ENCODE measurements at regions not wholly inside any gene's neighbourhood (a gene's known extent, or its start where the extent isn't known, plus 50 kb on each side); places are given as distances from the start of the nearest gene placed in this dataset.

- DNase-seq (ENCODE audit: low read depth, low spot score) (no peak), ATAC-seq (no peak)
- Histone ChIP-seq H3K36me3 (ENCODE audit: control insufficient read depth, insufficient read depth, low read length) (no peaks in the 10 kb centered on the region), H3K4me3 (ENCODE audit: low read depth in 2 of 2, low read length in 2 of 2) (no peak overlapping the region), H3K27ac (ENCODE audit: low read length) (no peak overlapping the region), H3K4me1 (ENCODE audit: control insufficient read depth, insufficient read depth, low read length) (no peaks in the 10 kb centered on the region), H3K9me3 (ENCODE audit: control insufficient read depth, insufficient read depth, low read depth, low read length) (no peaks in the 10 kb centered on the region), H3K27me3 (ENCODE audit: control insufficient read depth, insufficient read depth, low read length) (no peaks in the 10 kb centered on the region)
- in situ Hi-C loops (cut with HindIII; ENCODE audit: low pct_unique_long_range_greater_than_20kb, low sequenced_read_pairs) (no loop called here), intact Hi-C loops (cut with micrococcal nuclease; ENCODE audit: unreplicated experiment) (no loop called here)
- no TSS peak for BruUV-seq (replicated peaks)
- TF ChIP-seq SIN3A (IDR thresholded peaks at IDR 0.05; ENCODE audit: borderline replicate concordance, insufficient read depth, low read depth, low read length) (no peak), TCF7L2 (IDR thresholded peaks at IDR 0.05; ENCODE audit: low read depth, low read length) (no peak), POLR2AphosphoS5 (IDR thresholded peaks at IDR 0.05; ENCODE audit: low read depth, low read length) (no peak)
- TF ChIP-seq, protein P1, sequence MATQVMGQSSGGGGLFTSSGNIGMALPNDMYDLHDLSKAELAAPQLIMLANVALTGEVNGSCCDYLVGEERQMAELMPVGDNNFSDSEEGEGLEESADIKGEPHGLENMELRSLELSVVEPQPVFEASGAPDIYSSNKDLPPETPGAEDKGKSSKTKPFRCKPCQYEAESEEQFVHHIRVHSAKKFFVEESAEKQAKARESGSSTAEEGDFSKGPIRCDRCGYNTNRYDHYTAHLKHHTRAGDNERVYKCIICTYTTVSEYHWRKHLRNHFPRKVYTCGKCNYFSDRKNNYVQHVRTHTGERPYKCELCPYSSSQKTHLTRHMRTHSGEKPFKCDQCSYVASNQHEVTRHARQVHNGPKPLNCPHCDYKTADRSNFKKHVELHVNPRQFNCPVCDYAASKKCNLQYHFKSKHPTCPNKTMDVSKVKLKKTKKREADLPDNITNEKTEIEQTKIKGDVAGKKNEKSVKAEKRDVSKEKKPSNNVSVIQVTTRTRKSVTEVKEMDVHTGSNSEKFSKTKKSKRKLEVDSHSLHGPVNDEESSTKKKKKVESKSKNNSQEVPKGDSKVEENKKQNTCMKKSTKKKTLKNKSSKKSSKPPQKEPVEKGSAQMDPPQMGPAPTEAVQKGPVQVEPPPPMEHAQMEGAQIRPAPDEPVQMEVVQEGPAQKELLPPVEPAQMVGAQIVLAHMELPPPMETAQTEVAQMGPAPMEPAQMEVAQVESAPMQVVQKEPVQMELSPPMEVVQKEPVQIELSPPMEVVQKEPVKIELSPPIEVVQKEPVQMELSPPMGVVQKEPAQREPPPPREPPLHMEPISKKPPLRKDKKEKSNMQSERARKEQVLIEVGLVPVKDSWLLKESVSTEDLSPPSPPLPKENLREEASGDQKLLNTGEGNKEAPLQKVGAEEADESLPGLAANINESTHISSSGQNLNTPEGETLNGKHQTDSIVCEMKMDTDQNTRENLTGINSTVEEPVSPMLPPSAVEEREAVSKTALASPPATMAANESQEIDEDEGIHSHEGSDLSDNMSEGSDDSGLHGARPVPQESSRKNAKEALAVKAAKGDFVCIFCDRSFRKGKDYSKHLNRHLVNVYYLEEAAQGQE (IDR thresholded peaks at IDR 0.05; ENCODE audit: insufficient read depth in 1 of 2, low read depth in 2 of 2, low read length in 1 of 2), result no peak
- TF ChIP-seq, protein P2, sequence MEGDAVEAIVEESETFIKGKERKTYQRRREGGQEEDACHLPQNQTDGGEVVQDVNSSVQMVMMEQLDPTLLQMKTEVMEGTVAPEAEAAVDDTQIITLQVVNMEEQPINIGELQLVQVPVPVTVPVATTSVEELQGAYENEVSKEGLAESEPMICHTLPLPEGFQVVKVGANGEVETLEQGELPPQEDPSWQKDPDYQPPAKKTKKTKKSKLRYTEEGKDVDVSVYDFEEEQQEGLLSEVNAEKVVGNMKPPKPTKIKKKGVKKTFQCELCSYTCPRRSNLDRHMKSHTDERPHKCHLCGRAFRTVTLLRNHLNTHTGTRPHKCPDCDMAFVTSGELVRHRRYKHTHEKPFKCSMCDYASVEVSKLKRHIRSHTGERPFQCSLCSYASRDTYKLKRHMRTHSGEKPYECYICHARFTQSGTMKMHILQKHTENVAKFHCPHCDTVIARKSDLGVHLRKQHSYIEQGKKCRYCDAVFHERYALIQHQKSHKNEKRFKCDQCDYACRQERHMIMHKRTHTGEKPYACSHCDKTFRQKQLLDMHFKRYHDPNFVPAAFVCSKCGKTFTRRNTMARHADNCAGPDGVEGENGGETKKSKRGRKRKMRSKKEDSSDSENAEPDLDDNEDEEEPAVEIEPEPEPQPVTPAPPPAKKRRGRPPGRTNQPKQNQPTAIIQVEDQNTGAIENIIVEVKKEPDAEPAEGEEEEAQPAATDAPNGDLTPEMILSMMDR (IDR thresholded peaks at IDR 0.05), result no peak
- ChIA-PET CTCF (no interaction called here), POLR2A (no interaction called here)
These were observed 126.9 kb downstream of the FGF9 start for GRCh38 chr13:21797736-21798135.

DNA sequence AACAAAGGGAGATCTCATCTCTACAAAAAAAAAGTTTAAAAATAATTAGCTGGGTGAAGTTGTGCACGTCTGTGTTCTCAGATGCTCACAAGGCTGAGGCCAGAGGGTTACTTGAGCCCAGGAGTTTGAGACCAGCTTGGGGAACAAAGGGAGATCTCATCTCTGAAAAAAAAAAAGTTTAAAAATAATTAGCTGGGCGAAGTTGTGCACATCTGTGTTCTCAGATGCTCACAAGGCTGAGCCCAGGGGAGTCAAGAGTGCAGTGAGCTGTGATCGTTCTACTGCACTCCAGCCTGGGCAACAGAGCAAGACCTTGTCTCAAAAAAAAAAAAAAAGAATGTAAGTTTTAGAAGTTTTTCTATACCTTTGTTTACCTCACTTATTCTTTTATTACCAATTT lies 127.3 kb downstream of the FGF9 start:
- in situ Hi-C loops (cut with HindIII; ENCODE audit: low pct_unique_long_range_greater_than_20kb, low sequenced_read_pairs) (no loop called here), intact Hi-C loops (cut with micrococcal nuclease; ENCODE audit: unreplicated experiment) (no loop called here)
- DNase-seq (ENCODE audit: low read depth, low spot score), result no peak
- TF ChIP-seq SIN3A (IDR thresholded peaks at IDR 0.05; ENCODE audit: borderline replicate concordance, insufficient read depth, low read depth, low read length) (no peak), TCF7L2 (IDR thresholded peaks at IDR 0.05; ENCODE audit: low read depth, low read length) (no peak), POLR2AphosphoS5 (IDR thresholded peaks at IDR 0.05; ENCODE audit: low read depth, low read length) (no peak)
- TF ChIP-seq, protein P2 (IDR thresholded peaks at IDR 0.05), result no peak
- TF ChIP-seq, protein P1 (IDR thresholded peaks at IDR 0.05; ENCODE audit: insufficient read depth in 1 of 2, low read depth in 2 of 2, low read length in 1 of 2), result no peak
- ChIA-PET CTCF (no interaction called here), POLR2A (interaction anchor here (0.6 kb wide), 1 partner anchor 122 kb away, joined by 3 read pairs; no protein-coding TSS in a partner anchor)
- Histone ChIP-seq H3K36me3 (ENCODE audit: control insufficient read depth, insufficient read depth, low read length) (no peaks in the 10 kb centered on the region), H3K9me3 (ENCODE audit: control insufficient read depth, insufficient read depth, low read depth, low read length) (no peaks in the 10 kb centered on the region), H3K4me3 (ENCODE audit: low read depth in 2 of 2, low read length in 2 of 2) (no peak overlapping the region), H3K27ac (ENCODE audit: low read length) (no peak overlapping the region), H3K4me1 (ENCODE audit: control insufficient read depth, insufficient read depth, low read length) (no peaks in the 10 kb centered on the region), H3K27me3 (ENCODE audit: control insufficient read depth, insufficient read depth, low read length) (no peaks in the 10 kb centered on the region)
- no peak for ATAC-seq
- BruUV-seq (replicated peaks), result no TSS peak
